ENCODE measurements at regions not wholly inside any gene's neighbourhood (a gene's known extent, or its start where the extent isn't known, plus 50 kb on each side); places are given as distances from the start of the nearest gene placed in this dataset.

- no peak for DNase-seq (ENCODE audit: extremely low spot score)
- intact Hi-C loops (cut with DNase I), result no loop called here
- Histone ChIP-seq H3K9me3 (no peaks in the 10 kb centered on the region), H3K27ac (replicated peaks in 1 of 4) (no peak overlapping the region), H3K36me3 (no peaks in the 10 kb centered on the region), H3K4me1 (peaks cover under 1 to 8% (median 7%) of the 10 kb centered on the region in 4 donors), H3K27me3 (no peaks in the 10 kb centered on the region), H3K4me3 (no peak overlapping the region)
- WGBS, result 77% methylated on average over 6 of the region's 6 CpGs
- TF ChIP-seq POLR2A (IDR thresholded peaks at IDR 0.05; ENCODE audit: low read depth) (no peak), EP300 (IDR thresholded peaks at IDR 0.05) (no peak), CTCF (IDR thresholded peaks at IDR 0.05) (no peak), POLR2AphosphoS5 (IDR thresholded peaks at IDR 0.05) (no peak)
Observed at GRCh38 chr5:68424799-68425537, 209.4 kb downstream of the PIK3R1 start.

GRCh38 chr5:68426586-68426985, 211.0 kb downstream of the PIK3R1 start:
- DNase-seq (ENCODE audit: extremely low spot score), result no peak
- Histone ChIP-seq H3K4me3 (no peak overlapping the region), H3K9me3 (no peaks in the 10 kb centered on the region), H3K27ac (replicated peaks in 1 of 4) (no peak overlapping the region), H3K27me3 (no peaks in the 10 kb centered on the region), H3K4me1 (peaks cover 0 to 7% (median 0%) of the 10 kb centered on the region in 4 donors), H3K36me3 (no peaks in the 10 kb centered on the region)
- intact Hi-C loops (cut with DNase I), result no loop called here
- TF ChIP-seq POLR2A (IDR thresholded peaks at IDR 0.05; ENCODE audit: low read depth) (no peak), EP300 (IDR thresholded peaks at IDR 0.05) (no peak), CTCF (IDR thresholded peaks at IDR 0.05) (no peak), POLR2AphosphoS5 (IDR thresholded peaks at IDR 0.05) (no peak)
- WGBS, result 77% methylated on average over 4 of the region's 4 CpGs

DNA sequence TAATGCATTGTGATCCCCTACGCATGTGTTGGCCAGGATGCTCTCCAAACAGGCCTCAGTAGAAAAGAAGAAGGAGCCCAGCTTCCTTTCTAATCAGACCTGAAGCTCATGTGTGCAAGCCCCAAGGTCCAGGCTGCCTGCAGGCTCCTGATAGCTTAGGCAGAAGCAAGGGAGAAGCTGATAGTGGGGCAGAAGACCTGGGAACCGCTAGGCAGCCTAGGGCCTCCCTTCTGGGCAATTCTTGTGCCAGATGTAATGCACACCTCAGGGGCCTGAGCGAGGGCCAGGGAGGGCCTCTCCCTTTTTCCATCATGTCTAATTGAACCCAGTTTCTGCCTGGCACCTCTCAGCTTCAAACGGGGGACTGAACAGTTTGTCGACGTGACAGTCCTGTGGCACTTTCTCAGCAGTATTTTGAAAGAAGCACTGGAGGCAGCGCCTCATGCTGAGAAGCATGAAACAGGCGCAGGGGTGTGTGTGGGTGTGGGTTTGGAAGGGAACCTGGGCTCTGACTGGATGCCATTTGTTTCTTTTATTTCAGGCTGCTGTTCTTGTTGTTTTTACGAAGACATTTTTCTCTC, 212.8 kb downstream of the PIK3R1 start:
- DNase-seq (ENCODE audit: extremely low spot score), result no peak

GRCh38 chr5:68429510-68429909, 214.0 kb downstream of the PIK3R1 start:
- Histone ChIP-seq H3K27ac (replicated peaks in 1 of 4) (no peak overlapping the region), H3K27me3 (no peaks in the 10 kb centered on the region), H3K36me3 (no peaks in the 10 kb centered on the region), H3K4me1 (peaks cover 0 to 15% (median 9%) of the 10 kb centered on the region in 4 donors), H3K4me3 (no peak overlapping the region), H3K9me3 (no peaks in the 10 kb centered on the region)
- WGBS, result 86% methylated on average over 2 of the region's 2 CpGs
- intact Hi-C loops (cut with DNase I), result no loop called here
- TF ChIP-seq EP300 (IDR thresholded peaks at IDR 0.05) (no peak), POLR2AphosphoS5 (IDR thresholded peaks at IDR 0.05) (no peak), CTCF (IDR thresholded peaks at IDR 0.05) (no peak), POLR2A (IDR thresholded peaks at IDR 0.05; ENCODE audit: low read depth) (no peak)
- DNase-seq (ENCODE audit: extremely low spot score), result no peak

More for the DNA sequence above, 212.8 kb downstream of the PIK3R1 start:
- Histone ChIP-seq H3K9me3 (no peaks in the 10 kb centered on the region), H3K4me1 (peaks cover 0 to 7% (median 3%) of the 10 kb centered on the region in 4 donors), H3K4me3 (no peak overlapping the region), H3K27ac (replicated peaks in 1 of 4) (no peak overlapping the region), H3K36me3 (no peaks in the 10 kb centered on the region), H3K27me3 (no peaks in the 10 kb centered on the region)
- intact Hi-C loops (cut with DNase I), result no loop called here
- WGBS, result 89% methylated on average over 7 of the region's 9 CpGs
- TF ChIP-seq POLR2A (IDR thresholded peaks at IDR 0.05; ENCODE audit: low read depth) (no peak), CTCF (IDR thresholded peaks at IDR 0.05) (no peak), EP300 (IDR thresholded peaks at IDR 0.05) (no peak), POLR2AphosphoS5 (IDR thresholded peaks at IDR 0.05) (no peak)
